NCI-H2196 treated with DMSO at 0.1 percent for 48 hours (cell line): ENCODE measurements at regions not wholly inside any gene's neighbourhood (a gene's known extent, or its start where the extent isn't known, plus 50 kb on each side); places are given as distances from the start of the nearest gene placed in this dataset.

Source experiments
- DNase-seq: peaks from one replicate; lab custom pipeline; 2025; ENCODE audit not compliant: unreplicated experiment; lab: John Stamatoyannopoulos, UW

DNA sequence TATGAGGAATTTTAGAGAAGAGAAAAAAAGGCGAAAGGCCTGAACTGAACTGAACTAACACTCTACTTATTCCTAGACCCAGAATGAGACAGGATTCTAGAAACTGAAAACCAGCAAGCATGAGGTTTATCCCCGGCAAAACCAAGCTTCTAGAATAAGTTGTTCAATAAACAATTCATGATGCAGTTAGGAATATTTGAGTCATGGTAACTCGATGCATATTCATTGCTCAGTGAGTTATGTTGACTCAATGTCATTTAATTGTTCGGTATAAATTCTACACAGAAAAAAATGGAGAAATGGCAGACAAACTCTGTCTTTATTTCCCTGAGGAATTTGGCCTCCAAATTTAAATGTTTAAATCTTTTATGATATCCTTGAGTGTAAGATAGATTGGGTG is 321.5 kb downstream of the SATB2 start:
- no peak for DNase-seq

DNA sequence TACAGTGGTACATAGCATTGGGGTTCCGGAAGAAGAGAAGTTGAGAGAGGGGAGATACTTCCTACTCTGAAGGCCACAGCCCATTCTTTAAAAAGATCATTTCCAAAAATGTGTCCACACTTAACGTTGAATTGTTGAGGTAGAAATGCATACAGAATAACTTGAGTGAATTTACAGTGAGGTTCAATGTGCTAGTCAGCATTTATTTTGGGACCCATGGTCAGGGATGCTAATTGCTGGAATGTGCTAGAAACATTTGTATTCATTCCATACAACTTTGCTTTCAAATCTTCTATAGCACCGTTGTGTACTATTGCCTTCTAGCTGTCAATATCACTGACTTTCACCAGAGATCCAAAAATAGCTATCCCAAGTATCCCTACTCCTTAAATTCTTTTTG is 325.9 kb downstream of the SATB2 start:
- no peak for DNase-seq

DNA sequence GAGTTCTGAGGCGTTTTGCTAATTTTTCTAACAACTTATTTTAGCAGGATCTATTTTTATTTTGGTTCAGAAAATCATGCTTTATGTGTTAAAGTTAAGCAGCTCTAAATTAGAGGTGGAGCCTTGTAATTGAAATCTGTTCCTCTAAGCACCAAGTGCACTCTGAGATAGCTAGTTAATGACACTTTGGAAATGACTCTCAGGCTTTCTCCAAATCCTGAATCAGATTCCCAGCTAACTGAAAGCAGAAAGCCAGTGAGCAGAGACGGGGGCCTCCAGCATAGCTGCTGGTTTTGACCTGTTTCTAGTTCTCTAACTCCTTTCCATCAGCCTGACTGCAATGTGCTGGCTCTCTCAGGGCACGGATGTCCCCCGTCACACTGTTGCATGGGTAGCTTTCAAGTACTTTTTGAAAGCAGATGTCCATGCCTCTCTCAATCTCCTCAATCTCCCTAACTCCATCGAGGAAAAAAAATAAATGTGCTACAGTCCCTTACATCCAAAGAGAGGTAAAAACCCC is 326.5 kb downstream of the SATB2 start:
- DNase-seq: no peak

DNA sequence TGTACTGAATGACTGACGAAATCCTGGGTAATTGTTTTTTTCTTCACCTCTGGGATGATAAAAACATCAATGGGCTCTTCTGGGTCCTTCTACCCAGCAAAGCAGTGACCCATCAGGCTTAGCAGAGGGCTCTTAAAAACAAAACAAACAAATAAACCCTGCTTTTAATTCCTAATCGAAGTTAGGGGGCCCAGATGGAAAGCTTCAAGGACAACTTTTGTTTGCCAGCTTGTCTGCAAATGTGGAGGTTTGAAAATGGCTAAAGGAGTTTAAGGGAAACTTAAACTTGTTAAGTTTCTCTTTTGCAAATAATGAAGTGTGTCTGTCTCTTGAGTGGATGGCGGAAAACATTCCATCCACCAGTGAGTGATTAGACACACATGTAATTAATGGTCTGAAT is 327.2 kb downstream of the SATB2 start:
- no peak for DNase-seq

DNA sequence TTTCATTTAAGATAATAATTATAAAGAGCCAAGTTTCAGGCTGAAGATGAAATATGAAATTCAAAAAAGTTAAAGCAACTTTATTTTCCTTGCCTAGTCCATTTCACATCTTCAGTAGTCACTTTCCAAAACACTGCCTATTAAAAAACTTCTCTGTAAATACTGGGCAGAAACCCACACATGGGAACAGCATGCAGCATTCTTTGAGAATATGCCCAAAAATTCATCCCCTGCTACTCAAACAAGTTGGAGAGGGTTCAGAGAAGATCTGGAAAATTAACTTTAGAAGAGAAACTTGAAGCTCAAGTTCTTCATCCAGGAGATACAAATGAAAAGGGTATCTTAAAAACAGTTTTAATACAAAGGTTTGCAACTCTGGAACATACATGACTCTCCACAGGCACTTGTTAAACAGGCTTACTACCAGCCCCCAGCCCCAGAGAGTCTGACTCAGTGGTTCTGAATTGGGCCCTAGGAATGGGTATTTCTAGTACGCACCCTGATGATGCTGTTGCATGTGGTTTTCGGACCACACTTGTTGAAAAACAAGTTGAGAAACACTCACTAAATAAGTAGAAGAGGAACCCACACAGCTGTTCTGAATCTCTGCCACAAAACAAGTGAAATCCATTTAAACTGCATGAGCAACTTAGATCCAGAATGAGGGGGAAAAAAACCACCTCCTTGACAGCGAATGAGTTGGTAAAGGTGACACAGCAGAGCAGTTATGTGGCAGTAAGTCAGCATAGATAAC is 329.1 kb downstream of the SATB2 start:
- no peak for DNase-seq

DNA sequence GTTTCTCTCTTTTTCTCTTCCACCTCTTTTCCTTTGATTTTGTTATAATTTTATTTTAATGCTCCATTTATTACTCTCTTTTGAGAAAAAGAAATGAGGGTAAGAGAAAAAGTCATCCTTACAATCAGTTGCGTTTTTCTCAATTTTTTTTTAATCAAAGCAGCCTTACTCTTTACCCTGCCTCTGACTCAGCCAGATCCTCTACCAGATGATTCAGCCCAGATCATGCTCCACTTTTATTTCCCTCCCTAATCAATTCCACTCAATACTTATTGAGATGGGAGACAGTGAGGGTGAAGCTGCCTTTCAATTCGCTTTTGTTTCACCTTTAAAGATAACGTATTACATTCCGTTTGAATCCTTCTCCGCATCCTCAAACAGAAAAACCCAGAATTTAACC is 337.9 kb downstream of the SATB2 start:
- no peak for DNase-seq

DNA sequence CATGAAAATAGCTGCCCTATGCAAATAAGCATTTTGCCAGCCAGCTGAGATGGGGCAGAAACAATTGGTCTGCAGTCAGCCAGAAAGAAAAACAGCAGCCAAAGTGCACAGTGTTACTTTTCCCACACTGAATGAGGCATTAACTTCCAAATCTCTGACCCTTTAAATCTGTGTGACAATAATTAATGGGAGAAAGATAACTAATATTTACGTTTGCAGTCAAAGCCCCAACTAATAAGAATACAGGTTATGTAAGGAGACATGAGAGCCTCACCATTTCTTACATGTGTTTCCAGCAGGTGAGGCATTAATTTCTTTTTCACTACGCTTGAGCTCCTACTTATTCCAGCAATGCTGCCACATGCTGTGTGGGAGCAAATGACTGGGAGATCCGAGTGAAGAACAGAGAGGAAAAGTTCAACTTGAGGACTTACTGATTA is 339.0 kb downstream of the SATB2 start:
- no peak for DNase-seq

DNA sequence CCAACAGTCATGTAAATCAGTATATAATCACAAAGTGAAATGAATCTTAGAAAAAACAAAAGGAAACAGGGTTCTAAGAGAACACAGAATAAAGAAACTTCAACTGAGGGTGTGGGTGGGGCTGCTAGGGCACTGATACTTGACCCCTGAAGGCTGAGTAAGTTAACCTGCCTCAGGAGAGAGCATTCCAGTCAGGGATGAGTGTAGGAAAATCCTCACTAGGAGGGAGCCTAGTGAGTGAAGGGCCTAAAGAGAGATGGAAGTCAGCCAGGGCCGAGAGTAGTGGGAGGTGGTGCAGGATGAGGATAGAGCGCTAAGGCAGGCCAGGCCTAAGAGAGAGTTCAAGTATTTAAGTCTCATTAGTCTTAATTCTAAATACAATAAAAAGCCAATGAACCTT is 342.6 kb downstream of the SATB2 start:
- no peak for DNase-seq

DNA sequence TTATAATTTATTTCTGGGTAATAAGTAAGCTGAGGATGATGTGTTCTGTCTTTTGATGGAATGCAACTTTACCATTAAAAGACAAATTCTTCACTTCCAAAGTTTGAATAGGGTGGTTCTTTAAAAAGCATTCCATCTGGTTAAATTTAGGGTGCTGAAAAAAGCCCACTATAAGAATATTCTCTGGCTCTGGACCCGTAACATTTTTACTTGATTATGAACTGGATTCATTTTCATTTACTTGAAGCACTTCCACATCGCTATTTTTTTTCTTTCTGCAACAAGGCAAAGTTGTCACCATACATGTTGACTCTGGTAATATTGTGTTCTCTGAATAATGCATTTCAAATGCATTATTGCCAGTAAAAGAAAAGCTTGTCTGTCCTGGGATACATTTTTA is 344.6 kb downstream of the SATB2 start:
- no peak for DNase-seq

DNA sequence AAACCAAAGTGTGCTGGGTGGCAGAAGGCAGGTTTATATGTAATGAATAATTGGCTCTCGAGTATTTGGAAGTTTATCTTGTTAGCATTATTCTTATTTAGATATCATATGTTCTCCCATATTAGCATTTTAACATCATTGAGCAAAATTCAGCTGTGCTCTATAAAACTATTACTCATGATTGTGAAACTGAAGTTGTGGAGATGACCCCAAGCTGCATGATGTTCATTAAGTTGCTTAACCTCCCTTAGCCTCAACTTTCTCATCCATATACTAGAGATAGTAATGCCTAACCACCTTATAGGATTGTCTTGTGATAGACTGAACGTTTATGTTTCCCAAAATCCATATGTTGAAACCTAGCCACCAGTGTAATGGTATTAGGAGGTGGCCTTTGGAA is 346.3 kb downstream of the SATB2 start:
- DNase-seq: no peak

DNA sequence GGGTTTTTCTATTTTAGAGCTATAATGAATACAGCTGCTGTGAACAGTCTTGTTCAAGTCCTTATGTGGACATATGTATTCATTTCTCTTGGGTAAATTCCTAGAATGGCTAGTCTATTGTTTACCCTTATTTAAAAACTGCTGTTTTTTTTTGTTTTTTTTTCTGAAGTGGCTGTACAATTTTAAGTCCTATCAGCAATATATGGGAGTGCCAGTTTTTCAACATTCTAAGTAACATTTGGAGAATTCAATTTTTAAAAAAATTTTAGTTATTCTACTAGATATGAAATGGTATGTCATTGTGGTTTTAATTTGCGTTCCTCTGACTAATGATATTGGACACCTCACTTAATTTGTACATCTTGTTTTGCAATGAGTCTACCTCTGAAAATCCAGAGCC is 349.7 kb downstream of the SATB2 start:
- DNase-seq: no peak

DNA sequence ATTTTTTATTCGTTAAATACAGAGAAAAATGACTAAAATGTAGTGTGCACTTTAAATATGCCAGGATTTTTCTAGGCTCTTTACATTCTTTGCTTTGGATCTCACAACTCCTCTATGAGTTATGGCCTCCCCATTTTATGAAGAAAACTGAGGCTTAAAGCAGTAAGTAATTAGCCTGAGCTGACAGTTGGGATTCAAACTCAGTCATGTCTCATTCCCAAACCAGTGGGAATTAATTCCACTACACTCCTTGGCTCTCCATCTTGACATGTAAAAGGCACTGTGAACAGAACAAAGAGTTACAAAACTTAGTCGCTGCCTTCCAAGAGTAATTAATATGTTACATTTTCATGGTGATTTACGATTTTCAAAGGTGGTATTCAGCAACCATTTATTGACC is 351.9 kb downstream of the SATB2 start:
- no peak for DNase-seq

DNA sequence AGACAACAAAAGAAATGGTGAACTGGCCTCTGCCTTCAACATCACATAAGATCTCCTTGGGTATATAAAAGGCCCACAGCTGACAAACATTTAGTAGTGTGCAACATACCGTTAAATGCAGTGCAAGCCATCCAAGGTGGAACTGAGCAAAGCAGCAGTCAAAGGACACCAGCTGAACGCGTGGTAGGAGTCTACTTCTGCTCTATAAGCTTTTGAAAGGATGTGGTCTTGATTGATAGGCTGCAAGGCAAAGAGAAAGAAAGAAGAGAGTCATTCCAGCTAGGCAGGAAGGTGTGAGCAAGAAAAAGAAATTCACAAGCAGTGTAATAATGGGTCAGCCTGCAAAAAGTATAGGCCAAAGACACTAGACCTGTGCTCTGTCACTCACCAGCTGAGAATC is 356.3 kb downstream of the SATB2 start:
- DNase-seq: no peak

DNA sequence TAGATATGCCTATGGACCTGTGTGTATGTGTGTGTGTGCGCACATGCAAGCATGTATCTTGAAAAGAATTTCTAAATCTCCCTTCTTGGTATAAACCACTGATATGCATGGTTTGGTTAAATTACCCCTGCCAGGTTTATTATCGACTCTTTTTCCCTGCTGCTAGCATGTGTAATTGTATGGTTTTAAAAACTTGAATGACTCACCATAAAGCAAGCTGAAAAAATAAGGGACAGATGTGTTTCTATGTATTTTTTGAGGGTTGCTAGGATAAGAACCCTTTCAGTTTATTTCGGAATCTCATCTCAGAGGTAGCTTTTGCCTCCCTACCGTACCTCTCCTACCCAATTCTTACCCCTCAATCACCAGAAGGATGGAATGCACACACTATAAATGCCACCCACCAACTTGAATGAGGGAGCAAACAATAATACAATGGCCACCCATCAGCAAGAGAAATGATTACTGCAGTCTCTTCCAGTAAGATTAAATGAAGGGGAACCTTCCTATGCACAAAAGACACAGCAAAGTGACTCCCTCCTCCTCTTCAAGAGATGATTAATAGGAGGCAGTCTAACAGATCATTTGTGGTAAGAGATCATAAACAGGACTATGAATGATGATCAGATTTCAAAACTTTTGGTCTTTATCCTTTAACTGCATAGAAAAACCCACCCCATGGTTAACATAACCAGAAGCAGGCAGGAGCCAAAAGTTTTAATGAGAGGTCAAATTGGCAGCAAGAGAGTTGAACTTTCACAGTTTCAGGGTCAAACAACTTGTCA is 357.2 kb downstream of the SATB2 start:
- DNase-seq: no peak

DNA sequence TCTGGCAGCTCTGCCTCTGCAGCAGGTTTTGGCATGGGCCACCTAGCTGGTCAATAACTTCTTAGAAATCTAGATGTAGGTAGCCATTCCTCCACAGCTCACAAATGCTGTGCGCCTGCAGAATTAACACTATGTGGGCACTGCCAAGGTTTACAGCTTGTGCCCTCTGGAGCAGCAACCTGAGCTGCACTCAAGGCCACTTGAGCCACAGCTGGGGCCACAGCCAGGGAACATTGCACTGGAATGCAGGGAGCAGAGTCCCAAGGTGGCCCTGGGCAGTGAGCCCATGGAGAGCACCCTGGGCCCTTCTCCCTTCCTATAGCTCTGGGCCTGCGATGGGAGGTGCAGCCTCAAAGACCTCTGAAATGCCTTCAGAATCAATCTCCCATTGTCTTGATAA is 365.3 kb downstream of the SATB2 start:
- no peak for DNase-seq

DNA sequence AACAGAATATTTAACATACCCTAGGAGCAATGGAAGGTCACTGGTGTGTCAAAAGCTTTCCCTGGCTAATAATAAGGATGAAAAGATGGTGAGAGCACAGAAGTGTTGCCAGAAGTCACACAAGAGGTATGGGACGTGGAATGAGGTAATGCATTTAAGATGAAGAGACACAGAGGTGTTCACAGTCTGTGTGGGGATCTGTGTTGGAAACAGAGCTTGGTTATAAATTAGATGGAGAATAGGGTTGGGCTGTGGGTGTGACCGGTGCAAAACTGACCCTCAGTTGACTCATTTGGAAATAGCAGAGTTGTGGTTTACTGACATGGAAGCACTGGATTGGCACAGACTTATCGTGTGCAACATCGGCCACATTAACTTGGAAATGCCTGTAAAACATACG is 372.5 kb downstream of the SATB2 start:
- no peak for DNase-seq

DNA sequence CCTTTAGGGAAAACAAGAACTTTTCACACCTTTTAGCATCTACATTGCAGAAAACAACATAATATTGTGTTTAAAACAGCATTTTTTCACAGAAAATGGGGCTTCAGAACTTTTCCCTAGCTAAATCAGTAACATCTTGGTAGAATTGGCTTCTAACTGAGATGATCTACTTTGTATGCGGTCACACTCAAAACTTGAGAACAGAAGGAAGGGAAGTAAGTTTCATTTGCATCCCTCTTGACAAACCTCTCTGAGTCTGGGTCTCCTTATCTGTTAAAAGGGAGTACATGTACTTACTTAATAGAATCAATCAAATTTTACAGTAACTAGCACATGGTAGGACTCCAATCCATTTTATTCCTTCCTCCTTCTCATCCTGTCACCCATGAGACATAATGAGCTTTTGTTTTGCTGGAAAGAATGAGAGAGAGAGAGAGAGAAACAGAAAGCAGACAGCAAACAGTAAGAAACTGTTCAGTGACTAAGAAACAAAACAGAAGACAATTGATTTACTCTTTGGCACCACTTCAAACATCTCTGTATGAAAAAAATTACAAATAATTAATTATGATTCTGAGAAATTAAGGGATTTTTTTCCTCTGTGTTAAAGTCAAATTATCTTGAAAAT is 387.3 kb downstream of the SATB2 start:
- DNase-seq: no peak

DNA sequence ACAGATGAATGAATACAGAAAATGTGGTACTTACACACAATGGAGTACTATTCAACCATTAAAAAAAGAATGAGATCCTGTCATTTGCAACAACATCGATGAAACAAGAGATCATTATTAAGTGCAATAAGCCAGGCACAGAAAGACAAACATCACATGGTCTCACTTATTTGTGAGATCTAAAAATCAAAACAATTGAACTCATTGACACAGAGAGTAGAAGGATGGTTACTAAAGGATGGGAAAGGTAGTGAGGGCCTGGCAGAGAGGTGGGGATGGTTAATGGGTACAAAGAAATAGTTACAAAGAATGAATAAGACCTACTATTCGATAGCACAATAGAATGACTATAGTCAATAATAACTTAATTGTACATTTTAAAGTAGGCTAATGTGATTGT is 393.5 kb downstream of the SATB2 start:
- no peak for DNase-seq

DNA sequence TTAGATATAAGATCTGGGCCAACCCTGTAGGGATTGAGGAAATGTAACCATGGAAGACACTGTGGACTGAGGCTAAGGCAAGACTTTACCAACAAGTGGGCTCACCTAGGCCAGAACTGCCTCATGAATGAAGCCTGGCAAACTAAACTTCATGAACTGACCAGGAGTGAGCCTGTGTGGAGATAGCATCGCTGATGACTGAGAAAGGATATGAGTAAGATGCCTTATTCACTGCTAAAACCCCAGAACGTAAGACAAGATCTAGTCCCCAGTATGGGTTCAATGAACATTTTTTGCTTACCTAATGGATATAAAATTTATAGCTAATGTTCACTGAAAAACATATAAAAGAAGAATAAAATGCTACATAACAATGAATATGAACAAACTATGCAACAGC is 399.8 kb downstream of the SATB2 start:
- DNase-seq: no peak

DNA sequence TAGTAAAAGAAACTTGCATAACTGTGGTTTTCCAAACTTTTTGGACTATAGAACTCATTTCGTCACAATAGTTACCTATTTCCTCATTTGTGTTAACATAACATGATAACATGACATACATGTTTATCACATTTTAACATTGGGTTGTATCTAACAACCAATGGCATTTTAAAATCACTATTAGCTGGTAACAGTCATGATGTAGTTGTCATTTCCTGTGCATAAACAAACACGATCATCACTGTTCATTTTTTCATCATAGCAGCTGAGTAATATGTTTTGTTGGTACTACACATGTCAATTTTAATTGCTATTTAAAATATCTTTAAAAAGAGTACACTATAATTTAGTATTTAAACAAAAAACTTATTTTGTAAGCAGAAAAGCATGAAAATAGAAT is 402.4 kb downstream of the SATB2 start:
- DNase-seq: no peak

DNA sequence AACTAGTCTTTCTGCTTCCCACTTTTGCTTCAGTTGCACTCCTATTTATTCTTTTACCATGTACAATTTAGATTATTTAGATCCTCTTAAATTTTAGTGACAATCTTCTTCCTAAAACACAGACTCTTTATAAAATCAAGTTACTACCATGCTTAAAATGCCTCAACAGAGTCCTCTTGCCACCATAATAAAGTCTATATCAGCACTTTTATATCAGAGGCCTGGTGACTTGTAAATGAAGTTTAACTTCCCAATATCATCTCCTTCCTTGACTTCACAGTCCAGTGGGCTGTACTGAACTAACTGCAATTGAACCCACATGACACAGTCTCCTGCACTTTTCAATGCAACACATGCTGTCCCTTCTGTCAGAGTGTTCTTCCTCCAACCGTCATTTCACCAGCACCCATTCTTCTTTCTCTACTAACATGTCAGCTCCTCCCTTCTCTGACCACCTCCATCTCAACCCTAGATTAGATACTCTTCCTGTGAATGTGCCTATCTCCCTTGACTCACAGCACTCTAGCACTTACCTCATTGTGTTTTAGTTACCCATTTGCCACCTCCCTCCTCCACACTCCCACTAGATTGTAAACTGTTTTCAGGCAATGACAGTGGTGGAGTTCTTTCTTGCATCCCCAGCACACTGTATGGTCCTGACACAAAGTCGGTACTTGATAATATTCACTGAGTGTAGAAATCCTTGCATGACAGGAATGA is 414.9 kb downstream of the SATB2 start:
- no peak for DNase-seq
